ENCODE measurements at regions not wholly inside any gene's neighbourhood (a gene's known extent, or its start where the extent isn't known, plus 50 kb on each side); places are given as distances from the start of the nearest gene placed in this dataset.

DNA sequence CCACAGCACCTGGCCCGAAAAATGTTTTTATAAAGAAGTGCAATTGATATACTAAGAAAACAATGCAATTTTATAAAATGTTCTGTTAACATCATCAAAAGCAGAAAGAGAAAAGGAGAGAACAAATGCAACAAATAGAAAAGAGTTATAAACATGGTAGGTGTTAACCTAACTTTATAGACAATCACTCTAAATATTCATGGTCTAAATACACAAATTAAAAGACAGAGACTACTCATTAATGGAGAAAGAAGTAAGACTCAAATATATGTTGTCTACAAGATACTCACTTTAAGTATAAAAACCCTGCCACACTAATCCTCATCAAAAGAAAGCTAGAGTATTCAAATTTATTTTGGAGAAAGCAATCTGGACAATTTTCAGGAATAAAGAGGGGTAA, 425.3 kb upstream of the ANKRD30A start:
- no peak for DNase-seq (ENCODE audit: low spot score)

- DNase-seq (ENCODE audit: low spot score), result no peak
Measured at GRCh38 chr10:36692759-36693158, 432.6 kb upstream of the ANKRD30A start.

GRCh38 chr10:36688717-36689116, 436.7 kb upstream of the ANKRD30A start:
- no peak for DNase-seq (ENCODE audit: low spot score)

GRCh38 chr10:36683421-36683820, 442.0 kb upstream of the ANKRD30A start:
- DNase-seq (ENCODE audit: low spot score), result no peak

GRCh38 chr10:36681751-36682632, 443.4 kb upstream of the ANKRD30A start:
- no peak for DNase-seq (ENCODE audit: low spot score)

DNA sequence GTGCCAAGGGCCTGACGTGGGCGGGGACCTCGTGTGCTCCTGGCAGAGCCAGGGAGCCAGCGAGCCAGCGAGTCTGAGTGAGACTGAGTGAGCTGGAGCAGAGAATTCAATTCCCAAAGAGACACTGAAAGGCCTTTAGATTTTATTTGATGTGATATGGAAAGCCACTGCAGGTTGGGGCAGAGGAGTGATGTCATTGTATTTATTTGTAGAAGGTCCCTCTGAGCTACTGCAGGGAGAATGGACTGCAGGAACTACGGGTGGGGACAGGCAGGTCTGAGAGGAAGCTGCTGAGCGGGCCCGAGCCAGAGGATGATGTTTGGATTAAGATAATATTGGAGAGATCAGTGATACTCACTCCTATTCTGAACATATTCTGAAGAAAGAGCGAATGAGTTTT, 445.8 kb upstream of the ANKRD30A start:
- DNase-seq (ENCODE audit: low spot score), result no peak

DNA sequence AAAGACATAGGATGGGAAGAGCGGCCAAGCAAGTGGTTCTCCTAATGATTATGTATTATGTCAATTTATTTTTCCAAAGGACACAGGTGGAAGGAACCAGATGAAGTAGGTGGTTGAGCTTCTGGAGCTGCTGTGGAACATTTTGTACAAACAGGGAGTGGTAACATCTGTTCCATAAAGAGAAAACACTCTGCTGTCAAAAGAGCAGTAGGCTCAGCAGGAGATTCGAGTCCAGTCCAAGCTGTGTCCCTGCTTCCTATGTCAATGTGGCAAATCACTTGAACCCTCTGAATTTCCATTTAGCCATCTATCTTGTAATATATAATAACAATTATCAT, 448.0 kb upstream of the ANKRD30A start:
- no peak for DNase-seq (ENCODE audit: low spot score)

DNA sequence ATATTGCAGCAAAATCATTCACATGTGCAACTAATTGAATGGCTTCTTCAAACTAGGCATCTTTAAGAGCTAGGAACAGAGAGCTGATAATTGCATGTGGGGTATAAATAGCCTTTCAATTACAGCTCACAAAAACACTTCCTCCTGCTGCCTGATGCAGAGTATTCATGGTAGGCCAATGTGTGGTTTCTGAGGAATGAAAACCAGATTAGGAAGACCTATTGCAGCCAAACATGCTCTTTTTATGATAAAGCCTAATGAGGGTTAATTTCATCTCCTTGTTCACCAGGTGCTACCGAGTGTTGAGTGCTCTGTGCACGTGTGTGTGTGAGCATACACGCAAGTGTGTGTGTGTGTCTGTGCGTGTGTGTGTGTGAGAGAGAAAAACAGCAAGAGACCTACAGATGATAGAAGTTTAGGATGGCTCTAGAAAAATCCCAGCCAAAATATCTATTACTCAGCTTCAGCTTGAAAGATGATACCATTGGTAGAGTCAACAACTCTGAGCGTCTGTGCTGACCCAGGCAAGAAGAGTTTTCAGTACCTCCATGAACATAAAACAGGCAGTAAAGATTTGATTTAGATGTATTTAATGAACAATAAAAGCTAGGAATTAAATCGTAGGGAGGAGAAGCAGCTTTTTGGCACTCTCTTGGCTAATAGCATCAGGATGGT, 448.5 kb upstream of the ANKRD30A start:
- no peak for DNase-seq (ENCODE audit: low spot score)

- no peak for DNase-seq (ENCODE audit: low spot score)
Measured at GRCh38 chr10:36676321-36676720, 449.1 kb upstream of the ANKRD30A start.

DNA sequence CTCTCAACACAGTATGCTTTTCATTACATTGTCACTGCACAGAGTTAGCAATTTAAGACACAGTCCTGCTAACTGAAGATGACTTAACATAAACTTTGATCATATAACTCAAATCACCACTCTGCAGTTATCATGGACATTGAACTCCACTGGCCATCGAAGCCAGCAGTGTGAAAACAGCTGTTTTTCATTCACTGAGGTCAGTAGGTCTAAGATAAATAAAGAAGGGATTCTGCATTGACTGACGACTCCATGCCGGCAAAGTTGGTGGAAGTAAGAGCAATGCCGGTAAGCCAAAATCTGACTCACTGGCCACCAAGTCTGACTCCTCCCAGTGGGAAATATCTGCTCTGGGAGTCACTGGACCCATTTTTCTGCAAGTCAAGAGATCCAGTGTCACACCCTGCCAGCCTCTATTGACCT, 449.9 kb upstream of the ANKRD30A start:
- no peak for DNase-seq (ENCODE audit: low spot score)

GRCh38 chr10:36671607-36672006, 453.8 kb upstream of the ANKRD30A start:
- DNase-seq (ENCODE audit: low spot score), result no peak

DNA sequence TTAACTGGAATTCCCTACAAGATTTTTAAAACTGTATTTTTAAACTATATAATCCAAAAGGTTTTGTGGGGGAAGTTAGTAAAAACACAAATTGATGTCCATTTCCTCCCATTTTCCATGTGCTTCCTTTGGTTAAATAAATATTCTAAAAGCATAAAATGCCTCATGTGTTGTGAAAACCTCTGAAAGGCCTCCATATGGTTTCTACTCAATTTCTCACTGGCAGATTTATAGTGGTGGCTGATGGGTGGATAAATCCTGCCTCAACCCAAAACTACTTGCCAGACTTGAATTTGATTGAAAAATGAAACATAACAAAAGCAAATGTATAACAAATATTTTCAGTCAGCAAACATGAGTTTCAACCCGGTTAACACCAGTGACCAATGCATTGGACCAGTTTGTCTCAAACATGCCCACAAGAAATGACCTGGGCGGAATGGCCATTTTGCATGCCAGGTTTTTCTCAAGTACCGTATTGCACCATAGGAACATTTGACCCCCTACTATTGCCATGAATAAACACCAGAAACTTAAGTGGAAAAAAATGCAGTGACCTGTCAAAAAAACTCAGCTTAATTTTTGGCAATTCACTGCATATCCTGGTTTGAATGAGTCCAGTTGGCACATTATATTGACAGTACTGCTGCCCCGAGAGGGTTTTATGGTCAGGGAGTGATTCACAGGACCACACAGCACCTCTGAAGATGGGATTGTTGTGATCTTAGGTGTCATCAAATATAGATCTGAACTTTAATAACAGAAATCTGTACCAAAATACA, 454.6 kb upstream of the ANKRD30A start:
- no peak for DNase-seq (ENCODE audit: low spot score)

GRCh38 chr10:36669615-36670352, 455.6 kb upstream of the ANKRD30A start:
- no peak for DNase-seq (ENCODE audit: low spot score)

GRCh38 chr10:36666451-36666850, 458.9 kb upstream of the ANKRD30A start:
- no peak for DNase-seq (ENCODE audit: low spot score)

GRCh38 chr10:36662571-36662970, 462.8 kb upstream of the ANKRD30A start:
- DNase-seq (ENCODE audit: low spot score), result no peak

- no peak for DNase-seq (ENCODE audit: low spot score)
Measured at GRCh38 chr10:36650274-36650673, 475.1 kb upstream of the ANKRD30A start.

DNA sequence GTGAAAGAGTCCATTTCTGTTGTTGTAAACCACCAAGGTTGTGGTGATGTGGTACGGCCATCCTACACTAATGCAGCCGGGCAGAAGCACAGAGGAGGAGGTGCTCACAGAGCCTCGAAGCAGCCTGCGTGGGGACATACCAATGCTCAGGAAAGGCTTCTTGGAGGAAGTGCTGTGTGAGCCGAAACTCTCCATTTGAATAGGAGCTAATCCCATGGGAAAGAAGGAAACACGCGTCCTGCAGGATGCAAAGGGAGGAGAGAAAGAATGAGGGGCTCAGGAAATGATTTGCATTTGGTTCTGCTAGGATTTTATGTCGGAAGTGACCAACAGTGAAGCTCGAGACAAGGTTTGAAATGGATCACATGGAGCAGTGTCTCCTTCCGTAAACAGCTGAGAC, 477.9 kb upstream of the ANKRD30A start:
- no peak for DNase-seq (ENCODE audit: low spot score)

DNA sequence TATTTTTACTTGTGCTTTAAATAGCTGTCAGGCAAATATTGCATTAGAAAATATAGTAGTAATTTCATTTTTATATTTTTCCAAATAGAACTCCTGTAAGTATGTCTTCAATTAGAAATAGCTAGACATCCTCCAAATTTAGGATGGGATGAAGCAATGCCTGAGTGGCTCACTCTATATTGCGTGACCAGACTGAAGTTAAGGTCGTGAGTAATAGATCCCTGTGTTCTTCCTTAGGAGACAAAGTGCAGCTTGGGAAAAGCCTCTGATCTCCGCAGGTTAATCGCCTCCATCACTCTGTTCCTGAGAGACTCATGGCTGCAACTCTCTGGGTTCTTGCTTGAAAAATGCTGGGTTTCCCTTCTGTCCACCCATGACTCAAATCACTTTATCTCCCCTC, 484.8 kb upstream of the ANKRD30A start:
- DNase-seq (ENCODE audit: low spot score), result no peak

GRCh38 chr10:36638462-36639155, 486.8 kb upstream of the ANKRD30A start:
- no peak for DNase-seq (ENCODE audit: low spot score)

GRCh38 chr10:36636879-36637278, 488.5 kb upstream of the ANKRD30A start:
- no peak for DNase-seq (ENCODE audit: low spot score)

DNA sequence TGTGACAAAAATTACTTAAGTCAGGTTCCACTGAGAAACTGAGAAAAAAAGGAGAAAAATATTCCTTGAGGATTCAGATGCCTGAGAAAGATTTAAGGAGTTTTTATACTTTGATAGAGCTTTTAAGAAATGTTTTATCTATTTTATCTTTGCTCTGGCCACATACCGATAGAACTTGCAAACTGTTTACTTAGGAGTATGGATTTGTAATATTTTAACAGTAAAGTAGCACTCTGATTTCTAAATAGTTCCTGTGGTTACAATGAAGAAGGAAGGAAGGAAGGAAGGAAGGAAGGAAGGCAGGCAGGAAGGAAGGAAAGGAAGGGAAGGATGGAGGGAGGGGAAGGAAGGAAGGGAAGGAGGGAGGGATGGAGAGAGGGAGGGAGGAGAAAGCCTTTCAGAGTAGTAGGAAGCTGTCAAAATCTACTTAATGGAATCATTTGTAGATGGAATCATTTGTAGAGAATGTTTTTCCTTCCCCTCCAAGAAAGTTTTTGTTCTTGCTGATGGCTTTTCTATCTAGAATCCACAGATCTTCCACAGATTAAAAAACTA, 489.0 kb upstream of the ANKRD30A start:
- no peak for DNase-seq (ENCODE audit: low spot score)

All from ecto neural progenitor cell (in vitro differentiated cells).